ENCODE measurements at regions not wholly inside any gene's neighbourhood (a gene's known extent, or its start where the extent isn't known, plus 50 kb on each side); places are given as distances from the start of the nearest gene placed in this dataset.

GRCh38 chr10:44581996-44582395, 197.1 kb upstream of the CXCL12 start:
- TF ChIP-seq POLR2A (IDR thresholded peaks at IDR 0.05; ENCODE audit: low read depth, low read length) (no peak), POLR2AphosphoS5 (IDR thresholded peaks at IDR 0.05; ENCODE audit: low read depth, low read length) (no peak), TAF1 (IDR thresholded peaks at IDR 0.05; ENCODE audit: low read depth, low read length) (no peak)

All from GM12891 (cell line).